Loucy (cell line): ENCODE measurements at regions not wholly inside any gene's neighbourhood (a gene's known extent, or its start where the extent isn't known, plus 50 kb on each side); places are given as distances from the start of the nearest gene placed in this dataset.

ENCODE experiments used
- H2AFZ ChIP-seq: fragments of 200-600 bp; sonication (generic); 2 replicates; pipeline ENCODE4 v1.6.0; 2016; ENCODE audit warnings: antibody characterized with exemption, mild to moderate bottlenecking, low read length, moderate library complexity
- H3F3A ChIP-seq: fragments of 200-600 bp; 2 replicates; pipeline ENCODE4 v1.6.0; 2016; ENCODE audit warnings: antibody characterized with exemption, low read depth, mild to moderate bottlenecking
- H3K27me3 ChIP-seq: fragments of 200-600 bp; sonication (generic); 2 replicates; pipeline ENCODE4 v1.6.1; 2014; ENCODE audit warnings: low read length, mild to moderate bottlenecking; ENCODE audit not compliant: insufficient read depth, poor library complexity, severe bottlenecking
- H3K36me3 ChIP-seq: fragments of 200-600 bp; sonication (generic); 2 replicates; pipeline ENCODE4 v1.6.1; 2016; ENCODE audit warnings: low read length; ENCODE audit not compliant: insufficient read depth
- H3K4me1 ChIP-seq: fragments of 200-600 bp; sonication (generic); 2 replicates; pipeline ENCODE4 v1.5.1; 2014; ENCODE audit warnings: low read length, mild to moderate bottlenecking; ENCODE audit not compliant: insufficient read depth, poor library complexity, severe bottlenecking
- H3K4me2 ChIP-seq: fragments of 200-600 bp; sonication (generic); 2 replicates; pipeline ENCODE4 v1.6.0; 2014; ENCODE audit warnings: antibody characterized with exemption, low read length, low read depth, mild to moderate bottlenecking; ENCODE audit not compliant: poor library complexity, severe bottlenecking
- H3K4me3 ChIP-seq: fragments of 200-600 bp; sonication (generic); 2 replicates; pipeline ENCODE4 v1.5.1; 2014; ENCODE audit warnings: low read length, mild to moderate bottlenecking, mixed read lengths; ENCODE audit not compliant: poor library complexity, severe bottlenecking
- H3K79me2 ChIP-seq: fragments of 200-600 bp; sonication (generic); 2 replicates; pipeline ENCODE4 v1.6.1; 2014; ENCODE audit warnings: low read length; ENCODE audit not compliant: insufficient read depth
- H3K9ac ChIP-seq: fragments of 200-600 bp; sonication (generic); 2 replicates; pipeline ENCODE4 v1.6.0; 2014; ENCODE audit warnings: mild to moderate bottlenecking, low read depth, low read length, moderate library complexity; ENCODE audit not compliant: poor library complexity, severe bottlenecking
- H3K9me2 ChIP-seq: fragments of 200-600 bp; sonication (generic); replicated peaks from 2 replicates; pipeline ENCODE4 v1.6.1; 2016; ENCODE audit warnings: low read depth, low read length, mixed read lengths
- H3K9me3 ChIP-seq: fragments of 200-600 bp; sonication (generic); 2 replicates; pipeline ENCODE4 v1.6.1; 2014; ENCODE audit warnings: mild to moderate bottlenecking, antibody characterized with exemption, low read length, low read depth; ENCODE audit not compliant: insufficient read depth
- H4K20me1 ChIP-seq: fragments of 200-600 bp; sonication (generic); 2 replicates; pipeline ENCODE4 v1.6.0; 2014; ENCODE audit warnings: antibody characterized with exemption, low read length, mild to moderate bottlenecking; ENCODE audit not compliant: insufficient read depth, poor library complexity, severe bottlenecking
- CTCF ChIP-seq: fragments of 200-600 bp; sonication (generic); conservative IDR thresholded peaks from 2 replicates; pipeline ENCODE4 v1.5.1; 2014; ENCODE audit warnings: mild to moderate bottlenecking, antibody characterized with exemption, low read length
- EZH2phosphoT487 ChIP-seq: fragments of 200-600 bp; IDR thresholded peaks from 2 replicates; pipeline ENCODE4 v1.6.1; 2018; ENCODE audit warnings: antibody characterized with exemption, mild to moderate bottlenecking, moderate library complexity, borderline replicate concordance

- Histone ChIP-seq H4K20me1 (no peaks in the 10 kb centered on the region), H3K4me3 (no peak overlapping the region), H3K4me2 (no peak overlapping the region), H3K9me2 (no peaks in the 10 kb centered on the region), H3K36me3 (no peaks in the 10 kb centered on the region), H3K9ac (no peak overlapping the region), H3K4me1 (no peaks in the 10 kb centered on the region), H3F3A (no peaks in the 10 kb centered on the region), H3K79me2 (no peaks in the 10 kb centered on the region), H3K9me3 (no peaks in the 10 kb centered on the region), H2AFZ (no peak overlapping the region), H3K27me3 (no peaks in the 10 kb centered on the region)
- TF ChIP-seq CTCF (no peak), EZH2phosphoT487 (no peak)
Measured at GRCh38 chr2:59390581-59390980, 1149.5 kb upstream of the FANCL start.

- Histone ChIP-seq H3K9me2 (no peaks in the 10 kb centered on the region), H4K20me1 (no peaks in the 10 kb centered on the region), H3K4me3 (no peak overlapping the region), H3K4me2 (no peak overlapping the region), H3K79me2 (no peaks in the 10 kb centered on the region), H3K9me3 (no peaks in the 10 kb centered on the region), H3K4me1 (no peaks in the 10 kb centered on the region), H3K27me3 (no peaks in the 10 kb centered on the region), H3K36me3 (no peaks in the 10 kb centered on the region), H2AFZ (no peak overlapping the region), H3K9ac (no peak overlapping the region), H3F3A (no peaks in the 10 kb centered on the region)
- no peak for TF ChIP-seq CTCF
- TF ChIP-seq EZH2phosphoT487, result no peak
Measured at GRCh38 chr2:59389240-59389639, 1148.1 kb upstream of the FANCL start.

- TF ChIP-seq CTCF (no peak), EZH2phosphoT487 (no peak)
- H3K27me3 ChIP-seq, result no peaks in the 10 kb centered on the region
- no peaks in the 10 kb centered on the region for H3K36me3 ChIP-seq
- H3K4me3 ChIP-seq, result no peak overlapping the region
- H3F3A ChIP-seq, result no peaks in the 10 kb centered on the region
- no peaks in the 10 kb centered on the region for H3K79me2 ChIP-seq
- H3K9ac ChIP-seq, result no peak overlapping the region
- H3K9me2 ChIP-seq, result no peaks in the 10 kb centered on the region
- H2AFZ ChIP-seq, result no peak overlapping the region
- H3K4me1 ChIP-seq, result no peaks in the 10 kb centered on the region
- no peaks in the 10 kb centered on the region for H3K9me3 ChIP-seq
- no peaks in the 10 kb centered on the region for H4K20me1 ChIP-seq
- no peak overlapping the region for H3K4me2 ChIP-seq
Measured at GRCh38 chr2:59385971-59386370, 1144.8 kb upstream of the FANCL start.
